ENCODE measurements at regions not wholly inside any gene's neighbourhood (a gene's known extent, or its start where the extent isn't known, plus 50 kb on each side); places are given as distances from the start of the nearest gene placed in this dataset.

GRCh38 chr3:13197795-13198194 is 124.6 kb upstream of the IQSEC1 start:
- no peak for DNase-seq

GRCh38 chr3:13197281-13197680 is 124.1 kb upstream of the IQSEC1 start:
- no peak overlapping the region for H3K4me3 Mint-ChIP-seq
- no peak overlapping the region for H3K27ac Mint-ChIP-seq
- ATAC-seq (replicated peaks in 1 of 2) (no peak), DNase-seq (no peak)
- H3K4me1 Mint-ChIP-seq (ENCODE audit: low read depth) = peaks cover 4% of the 10 kb centered on the region
- H3K36me3 Mint-ChIP-seq (ENCODE audit: insufficient read depth in 2 of 2) = no peaks in the 10 kb centered on the region
- H3K9me3 Mint-ChIP-seq = no peaks in the 10 kb centered on the region
- peaks cover 24% of the 10 kb centered on the region for H3K27me3 Mint-ChIP-seq (ENCODE audit: low read depth)

More at GRCh38 chr3:13197795-13198194, 124.6 kb upstream of the IQSEC1 start:
- Mint-ChIP-seq H3K36me3 (ENCODE audit: insufficient read depth in 2 of 2) (no peaks in the 10 kb centered on the region), H3K4me1 (ENCODE audit: low read depth) (peaks cover 4% of the 10 kb centered on the region), H3K4me3 (no peak overlapping the region), H3K27me3 (ENCODE audit: low read depth) (peaks cover 29% of the 10 kb centered on the region), H3K27ac (no peak overlapping the region), H3K9me3 (no peaks in the 10 kb centered on the region)
- no peak for ATAC-seq (replicated peaks in 1 of 2)

- ATAC-seq (replicated peaks in 1 of 2) (no peak), DNase-seq (no peak)
- Mint-ChIP-seq H3K27me3 (ENCODE audit: low read depth) (peaks cover 14% of the 10 kb centered on the region), H3K4me1 (ENCODE audit: low read depth) (peaks cover 4% of the 10 kb centered on the region), H3K9me3 (no peaks in the 10 kb centered on the region), H3K27ac (no peak overlapping the region), H3K36me3 (ENCODE audit: insufficient read depth in 2 of 2) (peaks cover 0 to 2% of the 10 kb centered on the region in 2 donors), H3K4me3 (no peak overlapping the region)
These were observed 122.1 kb upstream of the IQSEC1 start for GRCh38 chr3:13195374-13195773.

- ATAC-seq (replicated peaks in 1 of 2) (no peak), DNase-seq (no peak)
- H3K4me3 Mint-ChIP-seq = no peak overlapping the region
- peaks cover 1 to 3% of the 10 kb centered on the region in 2 donors for H3K36me3 Mint-ChIP-seq (ENCODE audit: insufficient read depth in 2 of 2)
- H3K4me1 Mint-ChIP-seq (ENCODE audit: low read depth) = peaks cover 9% of the 10 kb centered on the region
- peaks cover 6% of the 10 kb centered on the region for H3K27me3 Mint-ChIP-seq (ENCODE audit: low read depth)
- H3K27ac Mint-ChIP-seq = no peak overlapping the region
- peaks cover 2% of the 10 kb centered on the region in 2 donors for H3K9me3 Mint-ChIP-seq
These were observed 121.3 kb upstream of the IQSEC1 start for GRCh38 chr3:13194285-13195209.

- ATAC-seq (replicated peaks in 1 of 2) (no peak), DNase-seq (no peak)
- peaks cover 5% of the 10 kb centered on the region for H3K27me3 Mint-ChIP-seq (ENCODE audit: low read depth)
- peaks cover 16% of the 10 kb centered on the region for H3K4me1 Mint-ChIP-seq (ENCODE audit: low read depth)
- no peak overlapping the region for H3K27ac Mint-ChIP-seq
- peaks cover 2 to 3% of the 10 kb centered on the region in 2 donors for H3K36me3 Mint-ChIP-seq (ENCODE audit: insufficient read depth in 2 of 2)
- no peak overlapping the region for H3K4me3 Mint-ChIP-seq
- H3K9me3 Mint-ChIP-seq = peaks cover 2% of the 10 kb centered on the region in 2 donors
These were observed 120.4 kb upstream of the IQSEC1 start for GRCh38 chr3:13193320-13194284.

GRCh38 chr3:13192471-13193213 is 119.4 kb upstream of the IQSEC1 start:
- no peak overlapping the region for H3K27ac Mint-ChIP-seq

GRCh38 chr3:13191016-13191415 is 117.8 kb upstream of the IQSEC1 start:
- H3K36me3 Mint-ChIP-seq (ENCODE audit: insufficient read depth in 2 of 2) = peaks cover 5% of the 10 kb centered on the region in 2 donors
- H3K27me3 Mint-ChIP-seq (ENCODE audit: low read depth) = peaks cover 5% of the 10 kb centered on the region
- ATAC-seq (replicated peaks in 1 of 2) (no peak), DNase-seq (no peak)
- H3K9me3 Mint-ChIP-seq = peaks cover 2 to 6% of the 10 kb centered on the region in 2 donors
- H3K4me1 Mint-ChIP-seq (ENCODE audit: low read depth) = peaks cover 12% of the 10 kb centered on the region
- H3K4me3 Mint-ChIP-seq = no peak overlapping the region
- no peak overlapping the region for H3K27ac Mint-ChIP-seq

More at GRCh38 chr3:13192471-13193213, 119.4 kb upstream of the IQSEC1 start:
- DNase-seq (no peak), ATAC-seq (replicated peaks in 1 of 2) (no peak)
- H3K4me3 Mint-ChIP-seq = no peak overlapping the region
- peaks cover 5% of the 10 kb centered on the region for H3K27me3 Mint-ChIP-seq (ENCODE audit: low read depth)
- peaks cover 16% of the 10 kb centered on the region for H3K4me1 Mint-ChIP-seq (ENCODE audit: low read depth)
- peaks cover 5% of the 10 kb centered on the region in 2 donors for H3K36me3 Mint-ChIP-seq (ENCODE audit: insufficient read depth in 2 of 2)
- peaks cover 2 to 6% of the 10 kb centered on the region in 2 donors for H3K9me3 Mint-ChIP-seq

GRCh38 chr3:13190378-13190765 is 117.1 kb upstream of the IQSEC1 start:
- ATAC-seq (replicated peaks in 1 of 2) (no peak), DNase-seq (no peak)
- no peak overlapping the region for H3K4me3 Mint-ChIP-seq
- no peak overlapping the region for H3K27ac Mint-ChIP-seq
- H3K9me3 Mint-ChIP-seq = peaks cover 2 to 6% of the 10 kb centered on the region in 2 donors
- H3K4me1 Mint-ChIP-seq (ENCODE audit: low read depth) = peaks cover 11% of the 10 kb centered on the region
- H3K36me3 Mint-ChIP-seq (ENCODE audit: insufficient read depth in 2 of 2) = peaks cover 5% of the 10 kb centered on the region in 2 donors
- peaks cover 5% of the 10 kb centered on the region for H3K27me3 Mint-ChIP-seq (ENCODE audit: low read depth)

- peak; percentile 47 to 87 for ATAC-seq (replicated peaks in 1 of 2)
- peak overlapping the region in 1 of 2 donors; percentile 38 for H3K4me3 Mint-ChIP-seq
These were observed 116.6 kb upstream of the IQSEC1 start for GRCh38 chr3:13189639-13190377.

GRCh38 chr3:13188975-13189374 is 115.7 kb upstream of the IQSEC1 start:
- no peak overlapping the region for H3K27ac Mint-ChIP-seq
- peaks cover 2 to 6% of the 10 kb centered on the region in 2 donors for H3K9me3 Mint-ChIP-seq
- no peak overlapping the region for H3K4me3 Mint-ChIP-seq
- peaks cover 16% of the 10 kb centered on the region for H3K27me3 Mint-ChIP-seq (ENCODE audit: low read depth)
- H3K4me1 Mint-ChIP-seq (ENCODE audit: low read depth) = peaks cover 11% of the 10 kb centered on the region
- no peak for ATAC-seq (replicated peaks in 1 of 2)
- DNase-seq = no peak
- peaks cover 5% of the 10 kb centered on the region in 2 donors for H3K36me3 Mint-ChIP-seq (ENCODE audit: insufficient read depth in 2 of 2)

More at GRCh38 chr3:13189639-13190377, 116.6 kb upstream of the IQSEC1 start:
- Mint-ChIP-seq H3K36me3 (ENCODE audit: insufficient read depth in 2 of 2) (peaks cover 5% of the 10 kb centered on the region in 2 donors), H3K4me1 (ENCODE audit: low read depth) (peaks cover 11% of the 10 kb centered on the region), H3K9me3 (peaks cover 2 to 6% of the 10 kb centered on the region in 2 donors), H3K27me3 (ENCODE audit: low read depth) (peaks cover 9% of the 10 kb centered on the region), H3K27ac (peak overlapping the region; percentile 69)
- DNase-seq = peak in 1 of 2 donors; percentile 25

- peaks cover 11% of the 10 kb centered on the region for H3K4me1 Mint-ChIP-seq (ENCODE audit: low read depth)
- H3K36me3 Mint-ChIP-seq (ENCODE audit: insufficient read depth in 2 of 2) = peaks cover 5% of the 10 kb centered on the region in 2 donors
- H3K9me3 Mint-ChIP-seq = peaks cover 2 to 6% of the 10 kb centered on the region in 2 donors
- ATAC-seq (replicated peaks in 1 of 2) (no peak), DNase-seq (no peak)
- H3K27me3 Mint-ChIP-seq (ENCODE audit: low read depth) = peaks cover 18% of the 10 kb centered on the region
- H3K4me3 Mint-ChIP-seq = no peak overlapping the region
- H3K27ac Mint-ChIP-seq = no peak overlapping the region
These were observed 115.1 kb upstream of the IQSEC1 start for GRCh38 chr3:13188181-13188779.

Data from activated T-cell treated with anti-CD3 and anti-CD28 coated beads, Interleukin-2, amount 50 U/mL, for 72 hours (primary cell).